Activated CD4-positive, CD25-positive, alpha-beta regulatory T cell (primary cell): ENCODE measurements at regions not wholly inside any gene's neighbourhood (a gene's known extent, or its start where the extent isn't known, plus 50 kb on each side); places are given as distances from the start of the nearest gene placed in this dataset.

Source experiments
- DNase-seq, 4 experiments: peaks; one replicate each; lab custom pipeline; 2025; lab: John Stamatoyannopoulos, UW

GRCh38 chr2:41580806-41581205 is 467.0 kb upstream of the PKDCC start:
- DNase-seq: no peak

- DNase-seq: no peak
Measured at GRCh38 chr2:41595240-41595639, 452.6 kb upstream of the PKDCC start.

- no peak for DNase-seq
Measured at GRCh38 chr2:41597680-41598079, 450.1 kb upstream of the PKDCC start.

GRCh38 chr2:41598161-41598894 is 449.5 kb upstream of the PKDCC start:
- DNase-seq: no peak

- no peak for DNase-seq
Measured at GRCh38 chr2:41600460-41600859, 447.4 kb upstream of the PKDCC start.

- no peak for DNase-seq
Measured at GRCh38 chr2:41602341-41602740, 445.5 kb upstream of the PKDCC start.

- DNase-seq: no peak
Measured at GRCh38 chr2:41605311-41605710, 442.5 kb upstream of the PKDCC start.

- DNase-seq: no peak
Measured at GRCh38 chr2:41605914-41606313, 441.9 kb upstream of the PKDCC start.

GRCh38 chr2:41610501-41611190 is 437.2 kb upstream of the PKDCC start:
- DNase-seq: no peak

- no peak for DNase-seq
Measured at GRCh38 chr2:41618754-41619153, 429.1 kb upstream of the PKDCC start.

GRCh38 chr2:41621095-41621494 is 426.7 kb upstream of the PKDCC start:
- DNase-seq: no peak

GRCh38 chr2:41621563-41621962 is 426.3 kb upstream of the PKDCC start:
- no peak for DNase-seq

GRCh38 chr2:41622301-41622700 is 425.5 kb upstream of the PKDCC start:
- no peak for DNase-seq

- DNase-seq: no peak
Measured at GRCh38 chr2:41626936-41627335, 420.9 kb upstream of the PKDCC start.

GRCh38 chr2:41634686-41635085 is 413.1 kb upstream of the PKDCC start:
- DNase-seq: no peak

- no peak for DNase-seq
Measured at GRCh38 chr2:41644936-41645335, 402.9 kb upstream of the PKDCC start.

GRCh38 chr2:41647468-41648050 is 400.3 kb upstream of the PKDCC start:
- DNase-seq: no peak

- DNase-seq: no peak
Measured at GRCh38 chr2:41657226-41657625, 390.6 kb upstream of the PKDCC start.

- no peak for DNase-seq
Measured at GRCh38 chr2:41659758-41660157, 388.1 kb upstream of the PKDCC start.

GRCh38 chr2:41662461-41662860 is 385.4 kb upstream of the PKDCC start:
- no peak for DNase-seq

GRCh38 chr2:41663056-41663455 is 384.8 kb upstream of the PKDCC start:
- DNase-seq: no peak

- no peak for DNase-seq
Measured at GRCh38 chr2:41668529-41668928, 379.3 kb upstream of the PKDCC start.

- no peak for DNase-seq
Measured at GRCh38 chr2:41678639-41679038, 369.2 kb upstream of the PKDCC start.
